SU-DHL-6 (cell line): ENCODE measurements at regions not wholly inside any gene's neighbourhood (a gene's known extent, or its start where the extent isn't known, plus 50 kb on each side); places are given as distances from the start of the nearest gene placed in this dataset.

Experiments used
- H2AFZ ChIP-seq: fragments of 200-600 bp; sonication (generic); 2 replicates; pipeline ENCODE4 v1.6.1; 2014; ENCODE audit warnings: low read depth, mild to moderate bottlenecking, moderate library complexity, mixed read lengths, antibody characterized with exemption, low read length; ENCODE audit not compliant: severe bottlenecking
- H3F3A ChIP-seq: fragments of 200-600 bp; shearing (Covaris generic); 2 replicates; pipeline ENCODE4 v1.6.0; 2016; ENCODE audit warnings: antibody characterized with exemption, mild to moderate bottlenecking; ENCODE audit not compliant: insufficient read depth
- H3K27ac ChIP-seq: fragments of 200-600 bp; sonication (generic); 2 replicates; pipeline ENCODE4 v1.5.1; 2016; ENCODE audit warnings: low read depth, mild to moderate bottlenecking, low read length, moderate library complexity, mixed read lengths
- H3K27me3 ChIP-seq: fragments of 200-600 bp; sonication (generic), shearing (Covaris generic); 2 replicates; pipeline ENCODE4 v1.6.0; 2014; ENCODE audit warnings: mild to moderate bottlenecking, low read length
- H3K36me3 ChIP-seq: fragments of 200-600 bp; sonication (generic); 2 replicates; pipeline ENCODE4 v1.6.1; 2014; ENCODE audit warnings: mild to moderate bottlenecking, low read length, mixed read lengths
- H3K4me2 ChIP-seq: fragments of 300-600, 200-600 bp; shearing (Covaris generic), sonication (generic); 2 replicates; pipeline ENCODE4 v1.6.0; 2014; ENCODE audit warnings: low read length, low read depth, mild to moderate bottlenecking; ENCODE audit not compliant: poor library complexity, severe bottlenecking
- H3K4me3 ChIP-seq: fragments of 200-600 bp; sonication (generic); 2 replicates; pipeline ENCODE4 v1.5.1; 2014; ENCODE audit warnings: antibody characterized with exemption, low read length, mild to moderate bottlenecking, mixed read lengths; ENCODE audit not compliant: insufficient read depth, poor library complexity, severe bottlenecking
- H3K79me2 ChIP-seq: fragments of 200-600 bp; sonication (generic); 2 replicates; pipeline ENCODE4 v1.6.1; 2014; ENCODE audit warnings: mild to moderate bottlenecking, low read length, moderate library complexity; ENCODE audit not compliant: insufficient read depth
- H3K9ac ChIP-seq: fragments of 200-600 bp; sonication (generic); 2 replicates; pipeline ENCODE4 v1.7.0; 2014; ENCODE audit warnings: mild to moderate bottlenecking, low read length
- H3K9me2 ChIP-seq: fragments of 200-600 bp; sonication (generic); replicated peaks from 2 replicates; pipeline ENCODE4 v1.6.1; 2014; ENCODE audit warnings: low read length; ENCODE audit not compliant: insufficient read depth
- H3K9me3 ChIP-seq: fragments of 200-600 bp; sonication (generic); 2 replicates; pipeline ENCODE4 v1.6.1; 2014; ENCODE audit warnings: low read length, mixed read lengths; ENCODE audit not compliant: insufficient read depth
- H4K20me1 ChIP-seq: fragments of 200-600 bp; sonication (generic); 2 replicates; pipeline ENCODE4 v1.6.1; 2014; ENCODE audit warnings: low read depth, mild to moderate bottlenecking, antibody characterized with exemption, low read length, moderate library complexity, mixed read lengths
- CTCF ChIP-seq: fragments of 200-600 bp; sonication (generic); IDR thresholded peaks from one replicate; pipeline ENCODE4 v1.5.1; 2017; ENCODE audit warnings: antibody characterized with exemption, mild to moderate bottlenecking, low read length, moderate library complexity; ENCODE audit not compliant: insufficient read depth, poor library complexity, severe bottlenecking
- EZH2phosphoT487 ChIP-seq: fragments of 200-600 bp; sonication (generic), shearing (Covaris generic); conservative IDR thresholded peaks from 2 replicates; pipeline ENCODE4 v1.6.1; 2018; ENCODE audit warnings: mild to moderate bottlenecking, antibody characterized with exemption, low read length, moderate library complexity, mixed read lengths

DNA sequence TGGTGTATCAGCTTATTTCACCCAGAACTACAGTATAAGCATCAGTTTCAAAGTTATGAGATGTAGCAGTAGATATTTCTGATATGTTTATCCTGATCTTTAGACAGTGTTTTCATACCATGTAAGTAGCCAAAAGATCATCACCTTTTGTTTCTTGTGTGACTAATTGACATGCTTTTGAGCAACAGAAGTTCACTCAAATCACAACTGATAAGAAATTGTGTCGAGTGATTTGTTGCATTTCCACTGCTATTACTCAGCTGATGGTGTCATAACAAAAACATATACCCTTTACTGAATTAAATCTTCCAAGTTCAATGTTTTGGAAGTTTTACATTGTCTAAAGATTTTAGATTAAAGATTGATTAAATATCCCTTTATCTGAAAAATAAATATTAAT lies 324.5 kb downstream of the TUSC1 start:
- Histone ChIP-seq H3K36me3 (no peaks in the 10 kb centered on the region), H3K9ac (no peak overlapping the region), H3F3A (no peaks in the 10 kb centered on the region), H3K27ac (no peak overlapping the region), H3K79me2 (no peaks in the 10 kb centered on the region), H3K4me3 (no peak overlapping the region), H2AFZ (no peak overlapping the region), H3K9me2 (no peaks in the 10 kb centered on the region), H3K9me3 (no peaks in the 10 kb centered on the region; the same call in 1 of the 2 replicates), H3K27me3 (no peaks in the 10 kb centered on the region), H3K4me2 (no peak overlapping the region), H4K20me1 (no peaks in the 10 kb centered on the region)
- no peak for TF ChIP-seq CTCF
- no peak for TF ChIP-seq EZH2phosphoT487

- H3K36me3 ChIP-seq = no peaks in the 10 kb centered on the region
- H3K4me2 ChIP-seq = no peak overlapping the region
- H3K9ac ChIP-seq = no peak overlapping the region
- no peaks in the 10 kb centered on the region for H3K9me2 ChIP-seq
- H3K27me3 ChIP-seq = no peaks in the 10 kb centered on the region
- TF ChIP-seq EZH2phosphoT487 = no peak
- TF ChIP-seq CTCF = no peak
- no peak overlapping the region for H2AFZ ChIP-seq
- no peaks in the 10 kb centered on the region for H3K9me3 ChIP-seq
- H3K4me3 ChIP-seq = no peak overlapping the region
- H4K20me1 ChIP-seq = no peaks in the 10 kb centered on the region
- no peaks in the 10 kb centered on the region for H3K79me2 ChIP-seq
- no peaks in the 10 kb centered on the region for H3F3A ChIP-seq
- no peak overlapping the region for H3K27ac ChIP-seq
These were observed 328.2 kb downstream of the TUSC1 start for GRCh38 chr9:25350011-25350410.

- Histone ChIP-seq H4K20me1 (no peaks in the 10 kb centered on the region), H3K9ac (no peak overlapping the region), H3K79me2 (no peaks in the 10 kb centered on the region), H3K4me2 (no peak overlapping the region), H3K27ac (no peak overlapping the region), H3F3A (no peaks in the 10 kb centered on the region), H3K27me3 (no peaks in the 10 kb centered on the region), H2AFZ (no peak overlapping the region), H3K9me3 (no peaks in the 10 kb centered on the region), H3K9me2 (no peaks in the 10 kb centered on the region), H3K4me3 (no peak overlapping the region), H3K36me3 (no peaks in the 10 kb centered on the region)
- TF ChIP-seq EZH2phosphoT487 = no peak
These were observed 356.1 kb downstream of the TUSC1 start for GRCh38 chr9:25322142-25322541.

DNA sequence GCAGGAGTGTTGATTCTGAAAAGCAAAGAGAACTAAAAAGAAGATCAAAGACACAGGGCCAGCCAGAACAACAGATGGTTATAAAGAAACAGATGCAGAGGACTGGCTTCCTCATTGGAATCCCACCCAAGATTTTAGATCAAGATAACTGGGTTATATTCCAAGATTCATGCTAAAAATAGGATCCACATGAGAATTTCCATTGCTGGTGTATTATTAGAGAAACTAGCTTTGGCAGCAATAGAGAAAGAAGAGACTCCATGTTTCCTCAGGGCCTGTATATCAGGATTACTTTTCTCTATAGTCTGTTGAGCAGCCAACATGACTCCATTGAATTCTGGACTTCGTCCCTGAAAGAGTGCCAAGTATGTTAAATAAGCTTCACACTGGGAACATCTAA lies 367.3 kb downstream of the TUSC1 start:
- Histone ChIP-seq H3K9me3 (peaks cover 4% of the 10 kb centered on the region; the same call in 1 of the 2 replicates), H3K27me3 (no peaks in the 10 kb centered on the region), H3K4me2 (no peak overlapping the region), H3K9me2 (no peaks in the 10 kb centered on the region; the same call in 1 of the 2 replicates), H4K20me1 (no peaks in the 10 kb centered on the region), H3F3A (no peaks in the 10 kb centered on the region), H3K36me3 (no peaks in the 10 kb centered on the region), H3K9ac (no peak overlapping the region), H3K27ac (no peak overlapping the region), H3K4me3 (no peak overlapping the region), H3K79me2 (no peaks in the 10 kb centered on the region), H2AFZ (no peak overlapping the region)
- no peak for TF ChIP-seq CTCF
- TF ChIP-seq EZH2phosphoT487 = no peak
